IPS-18a (cell line): ENCODE measurements at regions not wholly inside any gene's neighbourhood (a gene's known extent, or its start where the extent isn't known, plus 50 kb on each side); places are given as distances from the start of the nearest gene placed in this dataset.
"Not testable (repeated sequence)": the region's sequence is repeated elsewhere in the genome, so short reads cannot be mapped to it uniquely, and the experiment has no call there.

Experiments used
- H3K27ac ChIP-seq: one replicate; pipeline ENCODE4 v1.5.1; 2013; ENCODE audit warnings: low read length
- H3K27me3 ChIP-seq: one replicate; pipeline ENCODE4 v1.6.1; 2013; ENCODE audit warnings: mild to moderate bottlenecking, low read length; ENCODE audit not compliant: control insufficient read depth, insufficient read depth
- H3K36me3 ChIP-seq: one replicate; pipeline ENCODE4 v1.6.1; 2013; ENCODE audit warnings: low read depth, low read length; ENCODE audit not compliant: control insufficient read depth
- H3K4me1 ChIP-seq: one replicate; pipeline ENCODE4 v1.6.1; 2013; ENCODE audit warnings: low read depth, low read length; ENCODE audit not compliant: control insufficient read depth
- H3K4me3 ChIP-seq: one replicate; pipeline ENCODE4 v1.5.1; 2013; ENCODE audit warnings: low read length
- H3K9ac ChIP-seq: one replicate; pipeline ENCODE4 v1.6.1; 2013; ENCODE audit warnings: mild to moderate bottlenecking, low read length, moderate library complexity
- H3K9me3 ChIP-seq: one replicate; pipeline ENCODE4 v1.6.1; 2013; ENCODE audit warnings: low read depth, low read length; ENCODE audit not compliant: control insufficient read depth

- Histone ChIP-seq H3K4me3 (no peak overlapping the region), H3K27me3 (no peaks in the 10 kb centered on the region), H3K27ac (no peak overlapping the region), H3K36me3 (no peaks in the 10 kb centered on the region), H3K9me3 (no peaks in the 10 kb centered on the region), H3K4me1 (no peaks in the 10 kb centered on the region), H3K9ac (no peak overlapping the region)
Measured at GRCh38 chr3:147117631-147118030, 288.7 kb downstream of the ZIC4 start.

- Histone ChIP-seq H3K9me3 (no peaks in the 10 kb centered on the region), H3K27me3 (no peaks in the 10 kb centered on the region), H3K4me1 (no peaks in the 10 kb centered on the region), H3K27ac (no peak overlapping the region), H3K9ac (no peak overlapping the region), H3K36me3 (no peaks in the 10 kb centered on the region), H3K4me3 (no peak overlapping the region)
Measured at GRCh38 chr3:147113293-147114044, 292.9 kb downstream of the ZIC4 start.

GRCh38 chr3:147099076-147099475 lies 307.3 kb downstream of the ZIC4 start:
- peaks cover 2% of the 10 kb centered on the region for H3K9me3 ChIP-seq
- H3K4me3 ChIP-seq = no peak overlapping the region
- H3K9ac ChIP-seq = no peak overlapping the region
- H3K27ac ChIP-seq = no peak overlapping the region
- no peaks in the 10 kb centered on the region for H3K36me3 ChIP-seq
- H3K4me1 ChIP-seq = no peaks in the 10 kb centered on the region
- no peaks in the 10 kb centered on the region for H3K27me3 ChIP-seq

GRCh38 chr3:147090461-147090860 lies 315.9 kb downstream of the ZIC4 start:
- H3K4me1 ChIP-seq = no peaks in the 10 kb centered on the region
- no peaks in the 10 kb centered on the region for H3K9me3 ChIP-seq
- H3K9ac ChIP-seq = no peak overlapping the region
- H3K27me3 ChIP-seq = no peaks in the 10 kb centered on the region
- no peak overlapping the region for H3K27ac ChIP-seq
- H3K4me3 ChIP-seq = no peak overlapping the region
- no peaks in the 10 kb centered on the region for H3K36me3 ChIP-seq

GRCh38 chr3:147089286-147089685 lies 317.1 kb downstream of the ZIC4 start:
- H3K4me3 ChIP-seq = no peak overlapping the region
- no peaks in the 10 kb centered on the region for H3K4me1 ChIP-seq
- no peaks in the 10 kb centered on the region for H3K36me3 ChIP-seq
- H3K9me3 ChIP-seq = no peaks in the 10 kb centered on the region
- no peak overlapping the region for H3K27ac ChIP-seq
- no peak overlapping the region for H3K9ac ChIP-seq
- no peaks in the 10 kb centered on the region for H3K27me3 ChIP-seq

DNA sequence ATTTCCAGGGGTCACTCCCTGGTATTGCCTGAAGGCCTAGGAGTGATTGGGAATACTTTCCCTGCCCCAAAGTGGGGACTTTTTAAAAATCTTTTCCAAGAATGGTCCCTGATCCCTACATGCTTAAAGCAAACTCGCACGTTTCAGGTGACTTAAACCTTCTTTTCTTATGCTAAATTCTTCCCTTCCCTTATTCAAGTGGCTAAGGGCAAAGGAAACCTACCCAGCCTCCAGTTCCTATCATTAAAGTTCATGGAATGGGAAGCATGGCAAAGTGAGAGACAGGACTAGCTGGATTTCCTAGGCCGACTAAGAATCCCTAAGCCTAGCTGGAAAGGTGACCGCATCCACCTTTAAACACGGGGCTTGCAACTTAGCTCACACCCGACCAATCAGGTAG lies 346.8 kb downstream of the ZIC4 start:
- not testable (repeated sequence) for H3K27ac ChIP-seq, H3K9me3 ChIP-seq, H3K4me3 ChIP-seq, H3K27me3 ChIP-seq, H3K36me3 ChIP-seq, H3K4me1 ChIP-seq, H3K9ac ChIP-seq

DNA sequence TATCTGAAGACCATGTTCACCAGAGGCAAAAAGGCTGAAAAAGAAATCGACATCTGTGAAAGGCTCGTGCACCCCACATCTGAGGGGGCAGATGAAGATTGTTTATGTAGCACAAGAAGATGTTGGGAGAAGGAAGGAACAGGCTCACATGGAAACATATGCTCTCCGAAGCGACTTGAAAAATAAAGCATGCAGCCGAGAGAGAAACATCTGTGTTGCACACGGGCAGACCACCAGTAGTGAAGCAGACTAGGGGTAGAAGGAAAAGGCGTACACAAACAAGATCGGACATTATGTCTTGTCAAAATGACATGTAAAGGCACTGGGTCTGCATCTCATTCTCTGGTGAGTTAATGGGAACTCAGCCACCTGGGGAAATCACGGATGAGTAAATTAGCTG lies 356.5 kb downstream of the ZIC4 start:
- H3K27ac ChIP-seq = no peak overlapping the region
- H3K4me1 ChIP-seq = no peaks in the 10 kb centered on the region
- no peaks in the 10 kb centered on the region for H3K27me3 ChIP-seq
- no peaks in the 10 kb centered on the region for H3K36me3 ChIP-seq
- no peak overlapping the region for H3K9ac ChIP-seq
- no peak overlapping the region for H3K4me3 ChIP-seq
- no peaks in the 10 kb centered on the region for H3K9me3 ChIP-seq

DNA sequence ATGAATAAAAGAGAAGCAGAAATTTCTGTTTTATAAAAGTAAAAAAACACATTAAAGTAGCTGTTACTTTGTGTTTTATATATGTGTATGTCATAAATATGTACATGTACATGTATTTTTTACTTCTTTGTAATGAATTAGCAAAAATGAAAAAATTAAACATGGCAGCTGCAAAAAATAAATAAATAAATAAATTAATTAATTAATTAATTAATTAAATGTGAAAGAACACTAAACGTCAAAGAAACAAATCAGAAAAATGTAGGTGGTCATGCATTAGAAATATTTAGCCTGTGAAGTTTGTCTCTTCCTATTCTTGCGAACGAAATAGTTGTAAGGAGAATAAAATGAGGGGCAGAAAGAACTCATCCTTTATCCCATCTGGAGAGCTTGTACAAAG lies 357.0 kb downstream of the ZIC4 start:
- no peaks in the 10 kb centered on the region for H3K27me3 ChIP-seq
- no peak overlapping the region for H3K27ac ChIP-seq
- H3K4me1 ChIP-seq = no peaks in the 10 kb centered on the region
- no peak overlapping the region for H3K4me3 ChIP-seq
- H3K9ac ChIP-seq = no peak overlapping the region
- H3K9me3 ChIP-seq = no peaks in the 10 kb centered on the region
- no peaks in the 10 kb centered on the region for H3K36me3 ChIP-seq

- H3K36me3 ChIP-seq = no peaks in the 10 kb centered on the region
- no peak overlapping the region for H3K9ac ChIP-seq
- H3K27ac ChIP-seq = no peak overlapping the region
- no peaks in the 10 kb centered on the region for H3K27me3 ChIP-seq
- no peaks in the 10 kb centered on the region for H3K9me3 ChIP-seq
- H3K4me1 ChIP-seq = no peaks in the 10 kb centered on the region
- H3K4me3 ChIP-seq = no peak overlapping the region
Measured at GRCh38 chr3:147046916-147047315, 359.4 kb downstream of the ZIC4 start.

- H3K27ac ChIP-seq = no peak overlapping the region
- no peaks in the 10 kb centered on the region for H3K4me1 ChIP-seq
- no peaks in the 10 kb centered on the region for H3K36me3 ChIP-seq
- H3K27me3 ChIP-seq = no peaks in the 10 kb centered on the region
- H3K4me3 ChIP-seq = no peak overlapping the region
- H3K9me3 ChIP-seq = no peaks in the 10 kb centered on the region
- no peak overlapping the region for H3K9ac ChIP-seq
Measured at GRCh38 chr3:147038481-147038880, 367.9 kb downstream of the ZIC4 start.

DNA sequence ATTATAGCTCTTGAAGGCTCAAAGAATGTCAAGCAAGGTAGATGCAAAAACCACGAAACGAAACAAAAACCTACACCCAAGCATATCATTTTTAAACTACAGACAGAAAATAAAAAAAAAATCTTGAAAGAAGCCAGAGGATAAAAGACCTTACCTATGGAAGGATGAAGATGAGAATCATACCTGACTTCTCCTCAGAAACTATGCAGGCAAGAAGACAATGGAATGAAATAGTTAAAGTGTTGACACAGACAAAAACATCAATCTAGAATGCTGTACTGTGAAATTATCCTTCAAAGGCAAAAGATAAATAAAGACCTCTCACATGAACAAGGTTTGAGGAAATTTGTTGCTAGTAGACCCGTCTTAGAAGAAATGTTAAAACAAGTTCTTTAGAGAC lies 372.0 kb downstream of the ZIC4 start:
- H3K4me3 ChIP-seq = no peak overlapping the region
- no peaks in the 10 kb centered on the region for H3K9me3 ChIP-seq
- no peaks in the 10 kb centered on the region for H3K36me3 ChIP-seq
- no peak overlapping the region for H3K27ac ChIP-seq
- H3K27me3 ChIP-seq = no peaks in the 10 kb centered on the region
- no peak overlapping the region for H3K9ac ChIP-seq
- H3K4me1 ChIP-seq = no peaks in the 10 kb centered on the region

DNA sequence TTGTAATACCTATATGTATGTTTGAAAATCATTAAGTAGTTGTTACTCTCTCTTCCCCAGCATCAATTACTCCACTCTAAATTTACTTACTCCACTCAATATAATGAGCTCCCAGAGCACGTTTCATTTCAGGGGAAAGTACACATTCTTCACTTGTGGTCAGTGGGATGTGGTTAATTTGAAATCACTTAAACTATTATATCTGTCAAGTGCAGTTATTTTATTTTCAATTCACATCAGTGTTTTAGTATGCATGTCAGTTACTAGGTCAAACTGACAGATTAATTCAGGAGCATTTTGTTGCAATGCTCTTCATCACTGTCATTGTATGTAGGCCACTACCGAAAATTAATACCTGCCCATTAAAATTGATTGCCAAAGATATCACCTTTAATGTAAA lies 376.1 kb downstream of the ZIC4 start:
- Histone ChIP-seq H3K9ac (no peak overlapping the region), H3K27ac (no peak overlapping the region), H3K4me1 (no peaks in the 10 kb centered on the region), H3K4me3 (no peak overlapping the region), H3K36me3 (no peaks in the 10 kb centered on the region), H3K9me3 (no peaks in the 10 kb centered on the region), H3K27me3 (no peaks in the 10 kb centered on the region)
